ENCODE measurements at regions not wholly inside any gene's neighbourhood (a gene's known extent, or its start where the extent isn't known, plus 50 kb on each side); places are given as distances from the start of the nearest gene placed in this dataset.

GRCh38 chr2:14910654-14911053 is 278.1 kb downstream of the LRATD1 start:
- no peaks in the 10 kb centered on the region for H3K9me3 ChIP-seq (ENCODE audit: control insufficient read depth, insufficient read depth, low read length)
- no peak overlapping the region for H3K4me3 ChIP-seq (ENCODE audit: low read depth, low read length)
- no peaks in the 10 kb centered on the region for H3K27me3 ChIP-seq (ENCODE audit: control insufficient read depth, insufficient read depth, low read length)
- no peaks in the 10 kb centered on the region for H3K36me3 ChIP-seq (ENCODE audit: control insufficient read depth, insufficient read depth, low read length)
- DNase-seq (ENCODE audit: low read depth in 4 of 6, low spot score in 6 of 6), result no peak
- H3K27ac ChIP-seq (ENCODE audit: low read depth, low read length), result no peak overlapping the region
- peaks cover 4% of the 10 kb centered on the region for H3K4me1 ChIP-seq (ENCODE audit: control insufficient read depth, insufficient read depth, low read length)
- no CpG with 5 or more reads among the region's 2 CpGs for WGBS (ENCODE audit: insufficient coverage)

DNA sequence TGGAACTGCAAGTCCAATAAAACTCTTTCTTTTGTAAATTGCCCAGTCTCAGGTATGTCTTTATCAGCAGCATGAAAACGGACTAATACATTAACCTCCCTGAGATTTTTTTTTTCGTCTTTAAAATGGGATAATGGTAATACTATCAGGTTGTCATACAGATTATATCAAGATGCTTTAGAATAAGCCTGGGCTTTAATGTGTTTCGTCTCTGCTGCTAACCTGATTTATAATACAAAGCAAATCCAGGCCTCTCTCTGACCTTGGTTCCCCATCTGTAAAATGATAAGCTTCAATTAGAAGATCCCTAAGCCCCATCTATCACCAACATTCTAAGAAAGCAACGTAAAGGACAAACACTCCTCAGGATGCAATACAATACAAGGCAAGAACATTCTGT is 283.5 kb downstream of the LRATD1 start:
- H3K4me1 ChIP-seq (ENCODE audit: control insufficient read depth, insufficient read depth, low read length), result no peaks in the 10 kb centered on the region
- no peaks in the 10 kb centered on the region for H3K36me3 ChIP-seq (ENCODE audit: control insufficient read depth, insufficient read depth, low read length)
- no peaks in the 10 kb centered on the region for H3K27me3 ChIP-seq (ENCODE audit: control insufficient read depth, insufficient read depth, low read length)
- no peak overlapping the region for H3K4me3 ChIP-seq (ENCODE audit: low read depth, low read length)
- DNase-seq (ENCODE audit: low read depth in 4 of 6, low spot score in 6 of 6), result peak in 1 of 6 donors; percentile 34
- H3K9me3 ChIP-seq (ENCODE audit: control insufficient read depth, insufficient read depth, low read length), result no peaks in the 10 kb centered on the region
- no CpG with 5 or more reads among the region's 4 CpGs for WGBS (ENCODE audit: insufficient coverage)
- H3K27ac ChIP-seq (ENCODE audit: low read depth, low read length), result no peak overlapping the region

GRCh38 chr2:14923820-14924580 is 291.5 kb downstream of the LRATD1 start:
- no peak overlapping the region for H3K27ac ChIP-seq (ENCODE audit: low read depth, low read length)
- H3K4me3 ChIP-seq (ENCODE audit: low read depth, low read length), result no peak overlapping the region
- no CpG with 5 or more reads among the region's 6 CpGs for WGBS (ENCODE audit: insufficient coverage)

DNA sequence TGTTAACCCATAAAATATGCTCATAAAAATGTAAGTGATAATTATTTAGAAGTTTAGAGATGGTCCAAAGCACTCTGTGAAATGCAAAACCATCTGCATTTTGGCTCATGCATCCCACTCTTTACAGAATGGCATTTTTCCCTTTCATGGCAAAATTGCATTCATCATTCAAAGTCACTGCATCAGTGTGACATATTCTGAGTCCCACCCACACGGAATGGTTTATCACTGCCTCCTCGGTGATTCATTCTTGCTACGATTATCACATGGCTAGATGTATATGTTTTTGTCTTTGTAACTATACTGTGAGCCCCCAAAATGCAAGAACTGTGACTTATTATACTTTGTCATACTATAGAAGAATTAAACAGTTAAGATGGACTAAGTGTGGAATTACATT is 293.0 kb downstream of the LRATD1 start:
- H3K9me3 ChIP-seq (ENCODE audit: control insufficient read depth, insufficient read depth, low read length), result no peaks in the 10 kb centered on the region
- no CpG with 5 or more reads among the region's 3 CpGs for WGBS (ENCODE audit: insufficient coverage)
- no peaks in the 10 kb centered on the region for H3K4me1 ChIP-seq (ENCODE audit: control insufficient read depth, insufficient read depth, low read length)
- no peaks in the 10 kb centered on the region for H3K36me3 ChIP-seq (ENCODE audit: control insufficient read depth, insufficient read depth, low read length)
- H3K27me3 ChIP-seq (ENCODE audit: control insufficient read depth, insufficient read depth, low read length), result no peaks in the 10 kb centered on the region
- H3K27ac ChIP-seq (ENCODE audit: low read depth, low read length), result no peak overlapping the region
- no peak for DNase-seq (ENCODE audit: low read depth in 4 of 6, low spot score in 6 of 6)
- no peak overlapping the region for H3K4me3 ChIP-seq (ENCODE audit: low read depth, low read length)

More at GRCh38 chr2:14923820-14924580, 291.5 kb downstream of the LRATD1 start:
- Histone ChIP-seq H3K4me1 (ENCODE audit: control insufficient read depth, insufficient read depth, low read length) (no peaks in the 10 kb centered on the region), H3K27me3 (ENCODE audit: control insufficient read depth, insufficient read depth, low read length) (no peaks in the 10 kb centered on the region), H3K36me3 (ENCODE audit: control insufficient read depth, insufficient read depth, low read length) (no peaks in the 10 kb centered on the region), H3K9me3 (ENCODE audit: control insufficient read depth, insufficient read depth, low read length) (no peaks in the 10 kb centered on the region)
- DNase-seq (ENCODE audit: low read depth in 4 of 6, low spot score in 6 of 6), result peak in 1 of 6 donors; percentile 31

- Histone ChIP-seq H3K4me1 (ENCODE audit: control insufficient read depth, insufficient read depth, low read length) (no peaks in the 10 kb centered on the region), H3K27me3 (ENCODE audit: control insufficient read depth, insufficient read depth, low read length) (no peaks in the 10 kb centered on the region), H3K36me3 (ENCODE audit: control insufficient read depth, insufficient read depth, low read length) (no peaks in the 10 kb centered on the region), H3K4me3 (ENCODE audit: low read depth, low read length) (no peak overlapping the region), H3K27ac (ENCODE audit: low read depth, low read length) (no peak overlapping the region), H3K9me3 (ENCODE audit: control insufficient read depth, insufficient read depth, low read length) (no peaks in the 10 kb centered on the region)
- WGBS (ENCODE audit: insufficient coverage), result 90% methylated on average over 3 of the region's 5 CpGs
- no peak for DNase-seq (ENCODE audit: low read depth in 4 of 6, low spot score in 6 of 6)
These were observed 294.6 kb downstream of the LRATD1 start for GRCh38 chr2:14927021-14927564.

DNA sequence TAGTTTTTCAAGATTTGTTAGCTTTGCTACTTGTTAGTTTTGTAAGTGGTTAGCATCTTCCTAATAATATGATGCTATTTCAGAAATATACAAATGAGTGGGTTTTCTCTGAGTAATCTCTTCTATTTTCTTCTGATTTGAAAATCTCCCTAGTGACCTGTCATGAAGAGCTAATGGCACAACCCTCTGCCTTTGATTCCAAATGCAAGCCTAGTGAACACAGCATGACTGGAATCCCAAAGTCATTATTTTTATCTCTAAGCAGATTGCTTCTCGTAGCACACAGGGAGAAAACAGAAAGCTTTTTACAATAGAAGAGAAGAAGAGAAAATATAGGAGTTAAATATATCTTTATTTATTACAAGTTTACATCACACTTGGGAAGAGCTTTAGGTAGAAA is 295.5 kb downstream of the LRATD1 start:
- no peaks in the 10 kb centered on the region for H3K36me3 ChIP-seq (ENCODE audit: control insufficient read depth, insufficient read depth, low read length)
- WGBS (ENCODE audit: insufficient coverage), result no CpG with 5 or more reads among the region's 1 CpG
- no peaks in the 10 kb centered on the region for H3K9me3 ChIP-seq (ENCODE audit: control insufficient read depth, insufficient read depth, low read length)
- peak in 1 of 6 donors; percentile 80 for DNase-seq (ENCODE audit: low read depth in 4 of 6, low spot score in 6 of 6)
- H3K4me3 ChIP-seq (ENCODE audit: low read depth, low read length), result no peak overlapping the region
- no peaks in the 10 kb centered on the region for H3K27me3 ChIP-seq (ENCODE audit: control insufficient read depth, insufficient read depth, low read length)
- no peaks in the 10 kb centered on the region for H3K4me1 ChIP-seq (ENCODE audit: control insufficient read depth, insufficient read depth, low read length)
- H3K27ac ChIP-seq (ENCODE audit: low read depth, low read length), result no peak overlapping the region

DNA sequence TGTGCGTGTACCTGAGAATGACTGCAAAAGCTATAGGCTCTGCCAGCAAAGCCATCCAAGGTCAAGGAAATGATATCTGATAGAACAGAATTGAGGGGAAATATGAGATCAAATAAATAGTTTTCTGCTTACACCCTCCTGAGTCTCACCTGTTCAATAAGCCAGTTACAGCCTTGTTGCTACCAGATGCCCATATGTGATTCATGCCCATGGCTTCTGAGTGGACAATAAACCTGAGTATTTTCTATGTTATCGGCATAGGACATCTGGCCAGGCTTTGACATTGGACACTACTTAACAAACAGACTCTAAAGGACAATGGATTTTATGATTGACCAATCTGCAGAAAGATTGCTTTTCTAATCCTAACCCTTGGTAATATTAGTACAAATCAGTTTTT is 297.9 kb downstream of the LRATD1 start:
- Histone ChIP-seq H3K36me3 (ENCODE audit: control insufficient read depth, insufficient read depth, low read length) (no peaks in the 10 kb centered on the region), H3K9me3 (ENCODE audit: control insufficient read depth, insufficient read depth, low read length) (no peaks in the 10 kb centered on the region), H3K27ac (ENCODE audit: low read depth, low read length) (no peak overlapping the region), H3K27me3 (ENCODE audit: control insufficient read depth, insufficient read depth, low read length) (no peaks in the 10 kb centered on the region), H3K4me1 (ENCODE audit: control insufficient read depth, insufficient read depth, low read length) (no peaks in the 10 kb centered on the region), H3K4me3 (ENCODE audit: low read depth, low read length) (no peak overlapping the region)
- no CpG with 5 or more reads among the region's 2 CpGs for WGBS (ENCODE audit: insufficient coverage)
- DNase-seq (ENCODE audit: low read depth in 4 of 6, low spot score in 6 of 6), result no peak

DNA sequence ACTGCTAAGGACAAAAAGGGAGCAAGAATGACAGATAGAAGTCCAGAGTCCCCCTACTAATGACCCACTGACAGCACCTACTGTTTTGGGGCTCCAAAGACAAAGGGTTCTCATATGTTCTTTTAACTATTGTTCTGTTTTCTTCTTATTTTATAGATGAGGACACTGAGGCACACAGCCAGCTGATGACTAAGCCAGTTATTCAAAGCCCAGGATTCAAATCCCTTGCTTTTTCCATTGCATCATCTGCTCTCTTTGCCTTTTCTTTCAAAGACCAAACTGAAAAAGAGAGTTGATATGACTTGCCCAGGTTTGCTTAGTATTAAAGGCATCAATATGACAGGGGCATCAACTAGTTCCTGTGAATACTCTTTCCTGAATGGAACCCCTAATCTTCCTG is 299.8 kb downstream of the LRATD1 start:
- no peak overlapping the region for H3K4me3 ChIP-seq (ENCODE audit: low read depth, low read length)
- no peaks in the 10 kb centered on the region for H3K9me3 ChIP-seq (ENCODE audit: control insufficient read depth, insufficient read depth, low read length)
- H3K27me3 ChIP-seq (ENCODE audit: control insufficient read depth, insufficient read depth, low read length), result no peaks in the 10 kb centered on the region
- H3K27ac ChIP-seq (ENCODE audit: low read depth, low read length), result no peak overlapping the region
- H3K4me1 ChIP-seq (ENCODE audit: control insufficient read depth, insufficient read depth, low read length), result no peaks in the 10 kb centered on the region
- DNase-seq (ENCODE audit: low read depth in 4 of 6, low spot score in 6 of 6), result no peak
- H3K36me3 ChIP-seq (ENCODE audit: control insufficient read depth, insufficient read depth, low read length), result no peaks in the 10 kb centered on the region

DNA sequence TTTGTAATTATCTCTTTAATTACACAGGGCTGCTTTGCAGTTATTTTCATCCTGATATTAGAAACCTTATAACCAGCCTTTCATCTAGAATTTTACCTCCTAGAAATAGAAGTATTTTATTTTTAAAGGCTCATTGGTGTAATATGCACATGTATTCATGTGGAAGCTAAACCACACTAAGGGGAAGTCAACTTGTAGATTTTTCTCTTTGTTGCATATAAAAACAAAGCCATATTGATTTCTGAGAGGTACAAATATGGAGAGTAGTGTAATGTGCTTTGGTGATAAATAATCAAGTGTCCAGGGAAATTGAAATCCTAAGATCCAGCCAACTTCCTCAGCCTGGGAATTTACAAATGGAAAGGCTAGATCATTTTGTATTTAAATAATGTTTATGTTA is 301.2 kb downstream of the LRATD1 start:
- Histone ChIP-seq H3K4me3 (ENCODE audit: low read depth, low read length) (no peak overlapping the region), H3K27me3 (ENCODE audit: control insufficient read depth, insufficient read depth, low read length) (no peaks in the 10 kb centered on the region), H3K9me3 (ENCODE audit: control insufficient read depth, insufficient read depth, low read length) (no peaks in the 10 kb centered on the region), H3K36me3 (ENCODE audit: control insufficient read depth, insufficient read depth, low read length) (no peaks in the 10 kb centered on the region), H3K27ac (ENCODE audit: low read depth, low read length) (no peak overlapping the region), H3K4me1 (ENCODE audit: control insufficient read depth, insufficient read depth, low read length) (no peaks in the 10 kb centered on the region)
- DNase-seq (ENCODE audit: low read depth in 4 of 6, low spot score in 6 of 6), result no peak

GRCh38 chr2:14936426-14936825 is 303.9 kb downstream of the LRATD1 start:
- no peak for DNase-seq (ENCODE audit: low read depth in 4 of 6, low spot score in 6 of 6)
- WGBS (ENCODE audit: insufficient coverage), result 76% methylated on average over 3 of the region's 3 CpGs
- no peak overlapping the region for H3K4me3 ChIP-seq (ENCODE audit: low read depth, low read length)
- H3K9me3 ChIP-seq (ENCODE audit: control insufficient read depth, insufficient read depth, low read length), result no peaks in the 10 kb centered on the region
- H3K4me1 ChIP-seq (ENCODE audit: control insufficient read depth, insufficient read depth, low read length), result no peaks in the 10 kb centered on the region
- H3K36me3 ChIP-seq (ENCODE audit: control insufficient read depth, insufficient read depth, low read length), result no peaks in the 10 kb centered on the region
- H3K27me3 ChIP-seq (ENCODE audit: control insufficient read depth, insufficient read depth, low read length), result no peaks in the 10 kb centered on the region
- H3K27ac ChIP-seq (ENCODE audit: low read depth, low read length), result no peak overlapping the region

Data from spinal cord (tissue), 9 donors.